GDM1 (cell line): ENCODE measurements at regions not wholly inside any gene's neighbourhood (a gene's known extent, or its start where the extent isn't known, plus 50 kb on each side); places are given as distances from the start of the nearest gene placed in this dataset.

ENCODE experiments used
- DNase-seq: peaks from one replicate; lab custom pipeline; 2025; lab: John Stamatoyannopoulos, UW

DNA sequence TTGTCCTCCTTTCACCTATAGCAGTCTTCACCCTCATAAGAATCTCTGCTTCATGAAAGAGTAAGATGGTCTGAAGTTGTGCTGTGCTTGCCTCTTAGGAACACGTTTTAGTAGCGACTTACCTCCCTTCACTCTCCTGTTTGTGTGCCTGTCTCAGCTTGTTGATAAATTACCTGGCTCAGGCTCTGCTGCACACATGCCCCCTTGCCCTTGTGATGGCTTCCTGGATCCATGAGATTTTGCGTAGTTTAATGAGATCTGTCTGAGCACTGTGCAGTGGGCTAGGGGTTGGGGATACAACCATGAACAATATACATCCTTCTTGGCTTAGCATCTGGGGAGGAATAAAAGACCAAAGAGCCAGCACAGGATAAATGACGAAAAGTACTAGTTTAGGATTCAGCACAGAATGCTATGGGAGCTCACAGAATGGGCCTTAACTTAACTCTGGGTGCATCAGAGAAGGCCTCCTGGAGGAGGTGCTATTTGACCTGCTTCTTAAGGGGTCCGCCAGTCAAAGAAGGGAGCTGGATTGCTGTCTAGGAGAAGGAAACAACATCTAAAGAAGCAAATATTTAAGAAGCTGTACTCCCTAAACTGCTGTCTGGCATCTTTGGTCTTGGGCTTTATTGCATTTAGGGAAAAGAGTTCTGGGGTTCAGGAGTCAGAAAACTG is 175.7 kb upstream of the PLXNA2 start:
- no peak for DNase-seq

DNA sequence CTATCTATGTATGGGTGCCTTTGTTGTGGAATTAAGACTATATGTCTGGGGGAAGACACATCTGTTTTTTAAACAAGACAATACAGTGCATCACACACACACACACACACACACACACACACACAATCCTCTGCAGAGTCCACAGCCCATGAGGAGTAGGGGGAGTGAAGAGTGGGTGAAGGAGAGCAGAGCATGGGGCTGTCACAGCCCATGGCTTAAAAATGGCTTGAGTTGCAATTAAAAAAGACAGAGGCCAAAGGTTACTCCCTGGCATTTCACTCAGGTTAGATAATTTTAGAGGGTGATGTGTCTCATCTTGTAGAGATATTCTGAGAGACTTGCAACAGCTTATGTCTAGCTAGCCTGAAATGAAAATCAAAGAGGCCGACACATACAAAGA is 176.5 kb upstream of the PLXNA2 start:
- no peak for DNase-seq

DNA sequence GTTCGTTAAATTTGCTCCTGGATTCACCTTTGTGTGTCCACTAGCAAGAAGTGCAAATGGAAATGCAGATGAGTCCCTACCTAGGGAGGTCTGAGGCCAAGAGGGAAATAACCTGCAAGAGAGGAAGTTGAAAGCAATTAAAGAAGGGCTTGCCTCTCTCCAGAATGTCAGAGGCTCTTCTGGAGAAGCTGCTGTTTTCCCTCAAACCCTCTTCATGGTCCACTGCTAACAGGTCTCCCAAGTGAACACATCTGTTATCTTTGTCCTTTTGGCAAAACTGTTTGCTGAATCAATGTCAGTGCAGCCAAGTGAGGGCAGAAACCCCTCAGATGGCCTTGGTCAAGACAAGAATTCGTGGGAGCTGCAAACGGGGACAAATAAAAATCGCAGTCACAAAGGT is 177.3 kb upstream of the PLXNA2 start:
- DNase-seq, result no peak

DNA sequence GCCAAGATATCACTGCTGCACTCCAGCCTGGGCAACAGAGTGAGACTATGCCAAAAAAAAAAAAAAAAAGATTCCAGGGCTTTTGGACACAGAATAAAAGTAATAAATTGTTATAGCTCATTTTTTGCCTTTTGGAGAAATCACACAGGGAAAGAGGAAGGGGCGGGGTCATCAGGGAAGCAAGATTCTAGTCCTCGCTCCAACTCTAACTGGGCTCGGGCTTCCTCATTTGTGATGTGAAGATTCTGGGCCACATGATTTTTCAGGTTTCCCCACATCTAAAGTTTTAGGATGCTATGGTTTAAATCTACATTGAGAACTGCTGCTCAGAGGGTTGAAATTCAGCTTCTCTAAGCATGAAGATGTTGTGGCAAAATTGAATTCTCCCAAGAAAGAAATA is 179.3 kb upstream of the PLXNA2 start:
- no peak for DNase-seq

DNA sequence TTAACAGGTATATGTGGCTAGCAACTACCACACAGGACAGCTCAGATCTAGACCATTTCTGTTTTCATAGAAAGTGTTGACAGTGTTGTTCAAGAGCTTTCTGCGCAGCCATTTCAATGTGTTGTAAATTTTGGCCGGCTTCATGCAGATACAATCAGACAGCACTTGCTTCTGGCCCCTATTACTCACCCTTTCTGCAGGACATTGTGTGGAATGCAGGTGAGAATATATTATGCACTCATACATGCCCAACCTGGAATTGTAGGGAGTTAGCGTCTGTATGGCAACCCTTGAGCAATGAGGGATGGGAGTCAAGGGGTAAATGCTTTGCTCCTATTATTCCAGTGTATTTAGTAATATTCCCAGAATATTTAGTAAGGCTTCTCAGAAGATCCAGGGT is 180.9 kb upstream of the PLXNA2 start:
- DNase-seq, result no peak

DNA sequence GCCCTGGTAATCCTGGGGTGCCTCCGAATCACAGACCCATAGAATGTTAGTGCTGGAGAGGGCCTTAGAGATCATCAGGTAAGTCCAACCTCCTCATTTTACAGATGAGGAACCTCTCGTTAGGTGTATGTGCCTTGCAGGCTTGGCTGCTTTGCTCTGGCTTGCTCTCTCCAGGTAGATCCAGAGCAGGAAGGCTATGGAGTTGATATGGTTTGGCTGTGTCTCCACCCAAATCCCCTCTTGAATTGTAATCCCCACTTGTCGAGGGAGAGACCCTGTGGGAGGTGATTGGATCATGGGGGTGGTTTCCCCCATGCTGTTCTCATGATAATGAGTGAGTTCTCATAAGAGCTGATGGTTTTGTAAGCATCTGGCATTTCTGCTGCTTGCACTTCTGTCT is 186.0 kb upstream of the PLXNA2 start:
- DNase-seq, result no peak

DNA sequence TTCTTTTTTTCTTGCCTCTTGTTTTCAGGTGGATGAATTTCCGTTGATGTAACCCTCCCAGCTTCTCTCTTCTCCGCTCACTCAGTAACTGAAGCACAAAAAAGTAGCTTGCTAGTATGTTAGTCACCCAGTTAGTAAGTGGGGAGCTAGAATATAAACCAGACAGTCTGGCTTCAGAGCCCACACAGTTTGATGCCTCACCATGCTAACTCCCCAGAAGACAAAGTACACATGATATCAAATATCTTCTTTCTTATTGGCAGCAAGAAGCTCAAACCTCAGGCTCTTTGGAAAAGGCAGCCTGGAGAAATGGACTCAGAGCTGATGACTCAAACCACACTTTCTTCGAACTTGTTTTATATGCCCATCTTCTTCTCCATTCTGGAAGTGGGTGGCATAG is 187.5 kb upstream of the PLXNA2 start:
- no peak for DNase-seq

DNA sequence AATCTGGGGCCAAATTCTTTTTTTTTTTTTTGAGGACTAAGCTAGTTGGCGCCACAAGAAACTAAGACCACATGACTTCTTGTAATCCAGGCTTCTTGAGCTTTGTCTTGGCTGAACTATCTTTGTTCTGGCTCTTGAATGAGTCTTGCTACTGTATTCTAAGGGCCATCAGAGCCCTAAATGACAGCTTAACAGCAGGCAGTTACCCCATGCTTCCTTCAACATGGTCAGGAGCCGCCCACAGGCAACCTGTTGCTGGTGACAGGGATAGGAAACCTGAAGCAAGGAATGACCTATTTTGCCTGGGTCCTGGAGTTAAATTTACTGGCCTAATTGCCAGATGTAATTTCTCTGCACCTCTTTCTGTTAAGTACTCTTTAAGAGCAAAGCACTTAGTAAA is 188.2 kb upstream of the PLXNA2 start:
- no peak for DNase-seq

DNA sequence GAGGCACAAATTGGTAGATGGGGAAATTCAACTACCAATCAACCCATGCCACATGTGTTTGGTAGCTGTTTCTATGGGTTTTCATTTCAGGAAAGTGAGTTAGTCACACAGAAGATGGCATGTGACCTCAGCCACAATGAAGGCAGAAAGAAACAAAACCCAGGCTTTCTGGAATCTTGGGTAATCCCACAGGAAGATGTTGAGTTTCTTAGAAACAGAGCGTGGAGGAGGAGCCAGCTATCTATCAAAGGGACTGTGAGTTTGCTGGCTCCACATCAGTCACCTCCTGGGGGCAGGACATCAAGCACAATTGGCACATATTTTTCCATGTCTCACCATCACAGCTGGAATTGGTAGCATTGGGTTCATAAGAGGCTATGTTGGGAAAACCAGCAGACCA is 188.9 kb upstream of the PLXNA2 start:
- no peak for DNase-seq

DNA sequence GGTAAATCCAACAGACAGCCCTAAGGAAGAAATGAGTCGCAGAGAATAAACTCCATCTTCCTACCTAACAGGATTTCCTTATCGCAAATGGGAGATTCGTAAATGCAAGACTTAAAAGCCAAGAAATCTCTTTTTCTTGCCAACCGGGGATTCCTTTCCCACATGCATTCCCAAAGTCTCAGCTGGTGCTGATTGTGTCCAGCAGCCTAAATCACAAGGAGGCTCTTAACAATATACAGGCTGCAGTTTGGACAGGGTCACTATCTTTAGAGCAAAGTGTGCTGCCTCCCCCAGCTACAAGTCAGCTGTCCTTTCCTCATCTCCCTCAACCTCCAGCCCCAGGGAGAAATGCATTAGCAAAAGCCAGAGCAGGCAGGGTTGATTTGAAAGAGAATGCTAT is 189.8 kb upstream of the PLXNA2 start:
- no peak for DNase-seq

DNA sequence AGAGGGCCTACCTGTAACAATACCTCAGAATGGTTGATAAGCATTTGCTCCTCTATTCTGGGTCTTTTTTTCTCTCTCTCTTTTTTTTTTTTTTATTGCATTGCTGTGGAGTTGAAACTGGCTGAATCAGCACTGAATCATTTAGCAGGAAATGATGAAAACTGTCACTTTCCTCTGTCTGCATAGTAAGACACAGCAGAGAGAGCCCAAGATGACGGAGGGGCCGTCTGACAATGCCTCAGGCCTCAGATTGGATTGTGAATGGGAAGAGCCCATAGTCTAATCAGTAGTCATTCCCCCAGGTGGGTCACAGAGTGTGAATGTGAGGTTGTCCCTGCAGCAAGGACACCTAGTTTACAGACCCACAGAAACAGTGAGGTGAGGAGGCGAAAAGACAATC is 193.2 kb upstream of the PLXNA2 start:
- DNase-seq, result no peak

DNA sequence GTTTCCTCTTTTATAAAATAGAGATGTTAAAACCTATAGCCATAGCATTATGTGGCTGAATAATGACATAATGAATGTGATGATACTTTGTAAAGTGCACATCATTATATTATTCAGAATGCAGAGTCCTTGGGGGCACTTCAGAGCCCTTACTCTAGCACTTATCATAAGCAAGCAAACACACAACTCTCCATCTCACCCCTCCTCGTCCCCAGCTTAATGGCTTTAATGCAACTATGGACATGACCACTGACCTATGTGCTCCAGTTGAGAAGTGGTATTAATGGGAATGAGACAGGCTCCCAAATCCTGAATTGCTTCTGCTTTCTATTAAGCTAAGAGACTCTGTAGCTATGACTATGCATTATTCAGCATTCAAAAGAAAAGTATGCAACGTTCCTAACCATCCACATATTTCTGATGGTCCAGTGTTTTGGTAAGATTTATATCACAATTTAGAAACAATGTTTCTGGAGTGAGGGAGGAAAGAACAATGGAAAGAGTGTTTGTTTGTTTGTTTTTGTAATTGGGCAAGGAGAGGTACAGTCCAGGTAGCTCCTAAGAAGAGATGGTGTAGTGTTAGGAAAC is 194.0 kb upstream of the PLXNA2 start:
- no peak for DNase-seq

DNA sequence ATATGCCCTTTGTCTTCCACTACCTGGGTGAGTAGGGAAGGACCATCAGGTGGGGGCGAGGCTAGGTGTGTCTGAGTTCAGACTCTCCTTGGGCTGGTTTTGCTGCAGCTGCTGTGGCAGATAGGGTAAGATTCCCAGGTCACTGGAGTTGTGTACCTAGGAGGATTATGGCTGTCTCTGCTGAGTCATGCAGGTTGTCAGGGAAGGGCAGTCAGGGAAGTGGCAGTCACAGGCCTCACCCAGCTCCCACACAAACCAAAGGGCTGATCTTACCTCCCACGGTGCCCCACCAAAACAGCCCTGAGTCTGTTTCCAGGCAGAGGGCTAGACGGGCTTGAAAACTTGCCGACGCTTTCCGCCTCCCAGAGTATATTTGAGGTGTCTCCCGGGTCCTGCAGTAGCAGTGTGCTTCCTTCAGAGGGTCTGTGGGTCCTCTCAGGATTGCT is 201.6 kb upstream of the PLXNA2 start:
- DNase-seq, result no peak

DNA sequence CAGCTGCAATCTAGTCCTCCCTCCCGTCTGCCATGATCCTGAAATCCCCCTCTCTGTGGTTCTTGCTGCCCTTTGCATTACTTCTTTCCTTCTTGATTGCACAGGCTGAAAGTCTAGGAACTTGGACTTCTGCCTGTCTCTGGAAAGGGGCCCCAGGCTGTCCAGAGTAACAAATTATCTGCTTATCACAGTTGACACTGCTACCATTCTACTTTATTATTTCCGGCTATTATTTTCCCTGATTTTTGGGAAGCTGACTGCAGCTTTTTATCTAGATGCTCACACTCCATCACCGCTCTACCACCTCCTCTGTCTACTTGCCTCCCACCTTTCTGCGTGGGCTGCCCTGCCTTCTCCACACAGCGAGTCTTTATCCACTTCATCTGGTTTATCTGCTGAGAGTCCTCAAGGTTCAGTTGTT is 202.1 kb upstream of the PLXNA2 start:
- no peak for DNase-seq

DNA sequence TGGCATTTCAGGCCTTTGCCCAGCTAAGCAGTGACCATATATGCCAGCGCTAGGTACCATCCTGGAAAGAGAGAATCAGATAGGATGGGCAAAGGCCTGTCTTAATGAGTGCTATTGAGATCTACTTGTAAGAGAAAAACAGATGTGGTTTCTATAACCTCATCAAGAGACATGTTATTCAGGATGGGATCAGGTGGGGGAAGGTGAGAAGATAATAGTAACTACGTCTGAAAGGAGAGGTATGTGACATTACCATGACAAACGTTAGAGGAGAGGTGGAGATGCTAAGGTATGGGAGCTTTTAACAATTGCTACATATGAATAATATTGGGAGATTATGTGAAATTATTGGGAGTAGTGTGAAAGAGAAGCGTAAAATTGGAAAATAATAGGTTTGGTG is 204.2 kb upstream of the PLXNA2 start:
- no peak for DNase-seq

DNA sequence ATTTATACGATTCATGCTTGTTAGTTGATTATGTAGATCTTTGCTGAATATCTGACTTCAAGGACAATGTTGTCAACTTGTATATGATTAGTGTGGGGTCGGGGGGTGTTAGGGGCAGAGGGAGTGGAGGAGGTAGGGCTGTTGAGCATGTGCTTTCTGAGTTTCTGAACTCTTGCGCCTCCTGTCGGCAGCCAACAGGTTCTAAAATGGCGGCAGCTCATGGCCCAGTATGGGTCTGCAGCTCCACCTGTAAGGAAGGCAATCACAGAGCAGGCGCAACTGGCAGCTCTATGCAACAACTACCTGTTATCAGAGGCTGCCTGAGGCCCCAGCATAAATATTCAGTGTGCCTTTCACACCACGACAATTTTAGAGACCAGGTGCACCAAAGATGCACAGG is 205.8 kb upstream of the PLXNA2 start:
- DNase-seq, result no peak

DNA sequence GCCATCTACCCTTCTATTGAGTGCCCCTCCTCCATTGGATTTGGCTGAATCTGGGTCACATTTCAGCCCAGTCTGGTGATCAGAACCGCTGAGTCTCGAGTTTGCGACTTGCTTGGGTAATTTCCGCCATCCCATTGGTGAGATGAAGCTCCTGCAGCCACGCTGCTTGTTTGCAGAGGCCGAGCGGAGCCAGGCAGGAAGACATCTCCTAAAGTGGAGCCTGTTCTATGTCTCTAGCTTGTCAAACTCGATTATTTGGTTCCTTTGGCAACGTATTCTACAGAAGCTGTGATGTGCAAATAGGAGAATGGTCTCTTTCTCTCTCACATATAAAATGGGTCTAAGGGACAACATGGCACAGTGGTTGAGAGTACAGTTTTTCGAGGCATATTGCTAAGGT is 206.8 kb upstream of the PLXNA2 start:
- DNase-seq, result no peak

DNA sequence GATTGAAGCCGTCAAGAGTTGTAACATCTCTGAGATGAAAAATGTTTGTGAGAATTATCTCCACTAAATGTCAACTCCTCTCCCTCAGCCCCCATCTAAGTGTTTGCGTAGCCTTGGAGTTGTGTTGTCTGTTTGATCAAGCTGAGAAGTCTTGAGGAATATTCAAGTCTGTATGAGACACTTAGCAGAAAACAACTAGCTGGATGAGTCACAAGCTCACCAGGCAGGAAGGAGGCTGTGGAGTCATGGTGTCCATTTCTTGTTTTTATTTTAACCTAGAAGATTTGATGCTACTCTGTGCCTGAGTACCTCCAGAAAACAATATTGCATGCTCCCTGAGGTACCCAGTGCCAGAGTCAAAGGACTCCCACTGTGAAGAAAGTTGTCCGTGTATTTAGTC is 211.6 kb upstream of the PLXNA2 start:
- DNase-seq, result no peak

DNA sequence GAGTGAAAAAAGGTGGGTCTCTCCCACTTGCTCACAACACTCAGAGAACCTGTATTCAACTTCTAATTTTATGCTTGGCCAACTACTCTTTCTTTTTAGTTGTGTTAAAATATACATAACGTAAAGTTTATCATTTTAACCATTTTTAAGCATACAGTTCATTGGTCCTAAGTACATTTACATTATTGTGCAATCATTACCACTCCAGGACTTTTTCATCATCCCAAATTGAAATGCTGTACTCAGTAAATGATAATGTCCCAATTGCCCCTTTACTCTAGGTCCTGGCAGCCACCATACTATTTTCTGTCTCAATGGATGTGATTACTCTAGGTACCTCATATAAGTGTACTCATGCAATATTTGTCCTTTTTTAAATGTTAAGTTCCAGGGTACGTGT is 212.3 kb upstream of the PLXNA2 start:
- no peak for DNase-seq

DNA sequence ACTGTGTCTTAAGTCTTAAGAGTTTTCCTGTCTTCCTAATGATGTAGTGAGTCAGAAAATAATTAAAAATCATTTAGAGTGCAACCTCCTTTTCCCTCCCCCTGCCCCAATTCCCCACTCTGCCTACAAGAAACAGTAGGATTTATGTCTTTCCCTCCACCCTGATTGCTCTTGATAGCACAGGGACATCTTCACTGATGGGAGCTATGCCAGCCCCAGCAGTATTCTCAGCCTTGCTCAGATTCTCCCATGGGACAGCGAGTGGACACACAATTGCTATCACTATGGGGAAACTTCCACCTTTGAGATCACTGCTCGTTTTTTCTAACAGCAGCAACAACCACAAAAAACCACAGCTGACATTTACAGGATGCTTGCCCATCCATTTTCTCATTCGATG is 216.6 kb upstream of the PLXNA2 start:
- no peak for DNase-seq

DNA sequence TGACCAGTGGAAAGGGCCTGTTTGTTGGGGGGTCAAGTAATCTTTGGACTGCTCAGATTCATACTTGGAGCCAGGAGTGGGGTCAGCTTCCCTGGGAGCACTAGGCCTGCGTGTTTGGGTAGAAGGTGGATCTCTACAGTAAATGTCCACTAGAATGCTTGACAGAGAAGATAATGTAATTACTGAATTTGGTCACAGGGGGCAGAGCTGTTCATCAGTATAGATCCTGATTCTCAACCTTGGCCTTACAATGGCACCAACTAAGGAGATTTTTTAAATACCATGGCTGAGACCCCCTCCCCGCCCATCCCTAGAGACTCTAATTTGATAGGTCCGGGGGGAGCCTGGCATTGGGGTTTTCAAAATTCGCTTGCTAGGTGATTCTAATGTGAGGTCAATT is 217.5 kb upstream of the PLXNA2 start:
- DNase-seq, result no peak

DNA sequence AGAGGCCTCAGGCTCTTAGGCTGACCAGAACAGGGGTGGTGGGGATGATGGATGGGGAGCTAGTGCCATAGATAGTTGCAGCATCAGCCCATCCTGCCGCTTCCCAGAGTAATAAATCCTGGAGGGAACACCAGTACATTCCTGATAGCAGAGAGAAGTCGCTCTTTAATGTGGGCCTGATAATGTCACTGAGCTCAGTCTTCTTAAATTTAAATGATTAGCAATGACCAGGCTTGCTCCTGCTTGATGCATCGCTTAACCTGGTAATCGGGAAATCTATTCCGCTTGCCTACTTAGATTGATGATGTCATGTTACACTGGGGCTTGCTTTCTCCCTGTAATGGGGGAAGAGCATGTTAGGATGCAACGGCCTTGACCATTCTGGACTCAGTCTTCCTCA is 218.6 kb upstream of the PLXNA2 start:
- no peak for DNase-seq

DNA sequence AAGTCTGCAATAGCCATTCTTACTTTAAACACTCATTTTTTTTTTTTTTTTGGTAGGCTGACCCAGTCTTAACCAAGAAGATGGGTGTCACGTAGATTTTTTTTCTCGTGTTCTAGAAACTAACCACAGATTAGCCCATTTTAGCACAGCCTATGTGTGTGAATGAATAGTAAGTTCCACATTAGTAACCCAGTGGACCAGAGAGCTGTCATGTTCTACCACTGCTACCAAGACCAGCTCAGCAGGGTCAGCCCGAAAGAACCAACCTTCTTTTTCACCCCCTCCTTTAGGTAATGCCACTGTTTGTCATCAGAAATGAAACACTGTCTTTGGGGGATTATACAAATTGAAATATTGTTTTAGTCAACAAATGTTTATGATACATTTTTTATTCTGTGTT is 221.1 kb upstream of the PLXNA2 start:
- no peak for DNase-seq
